Dendritic cell treated with granulocyte-macrophage colony-stimulating factor and Interleukin-4, amounts not matched to agents 40 ng/mL and 50 ng/mL, for 4 days (primary cell): ENCODE measurements at regions not wholly inside any gene's neighbourhood (a gene's known extent, or its start where the extent isn't known, plus 50 kb on each side); places are given as distances from the start of the nearest gene placed in this dataset.

ENCODE experiments used
- H3K27ac Mint-ChIP-seq: one replicate; pipeline ENCODE4 v1.8.0; 2022; ENCODE audit warnings: mild to moderate bottlenecking, mixed read lengths
- H3K27me3 Mint-ChIP-seq: one replicate; pipeline ENCODE4 v1.8.0; 2022; ENCODE audit warnings: mild to moderate bottlenecking, mixed read lengths
- H3K36me3 Mint-ChIP-seq: one replicate; pipeline ENCODE4 v1.8.0; 2022; ENCODE audit warnings: low read depth, mixed read lengths
- H3K4me1 Mint-ChIP-seq: one replicate; pipeline ENCODE4 v1.8.0; 2022; ENCODE audit warnings: low read depth, mixed read lengths
- H3K4me3 Mint-ChIP-seq: one replicate; pipeline ENCODE4 v1.8.0; 2022; ENCODE audit warnings: mild to moderate bottlenecking, moderate library complexity, mixed read lengths
- H3K9me3 Mint-ChIP-seq: one replicate; pipeline ENCODE4 v1.8.0; 2022; ENCODE audit warnings: mixed read lengths
- intact Hi-C: fragments of 100-400 bp; cut with micrococcal nuclease; formaldehyde crosslinking; loops from one replicate; pipeline ENCODE4 v1.15.0; 2022

- H3K36me3 Mint-ChIP-seq, result no peaks in the 10 kb centered on the region
- no peak overlapping the region for H3K27ac Mint-ChIP-seq
- no peaks in the 10 kb centered on the region for H3K27me3 Mint-ChIP-seq
- intact Hi-C loops, result no loop called here
- H3K4me1 Mint-ChIP-seq, result no peaks in the 10 kb centered on the region
- H3K4me3 Mint-ChIP-seq, result no peak overlapping the region
- peaks cover 34% of the 10 kb centered on the region for H3K9me3 Mint-ChIP-seq
Observed at GRCh38 chr1:118785246-118785645, 202.9 kb downstream of the TBX15 start.

- no peak overlapping the region for H3K4me3 Mint-ChIP-seq
- H3K4me1 Mint-ChIP-seq, result no peaks in the 10 kb centered on the region
- peaks cover 21% of the 10 kb centered on the region for H3K9me3 Mint-ChIP-seq
- H3K27ac Mint-ChIP-seq, result no peak overlapping the region
- H3K27me3 Mint-ChIP-seq, result no peaks in the 10 kb centered on the region
- intact Hi-C loops, result no loop called here
- no peaks in the 10 kb centered on the region for H3K36me3 Mint-ChIP-seq
Observed at GRCh38 chr1:118783095-118783758, 204.9 kb downstream of the TBX15 start.

DNA sequence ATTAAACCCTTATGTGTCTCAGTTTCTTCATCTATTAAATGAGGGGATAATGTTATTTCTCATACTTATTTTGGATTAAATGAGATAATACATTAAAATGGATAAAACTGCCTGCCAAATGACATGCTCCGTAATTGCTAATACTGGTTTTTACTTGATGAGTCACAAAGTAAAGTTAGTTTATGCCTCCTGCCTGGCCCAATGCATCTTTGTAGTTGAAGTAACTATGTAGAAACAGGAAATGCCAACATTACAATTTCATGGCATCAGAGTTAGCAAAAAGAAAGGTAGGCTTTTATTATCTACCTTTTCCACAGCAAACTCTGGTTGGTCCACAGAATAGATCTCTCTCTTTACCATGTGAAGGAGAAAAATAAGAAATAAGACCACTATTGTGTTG is 214.5 kb downstream of the TBX15 start:
- H3K4me1 Mint-ChIP-seq, result no peaks in the 10 kb centered on the region
- no peaks in the 10 kb centered on the region for H3K27me3 Mint-ChIP-seq

DNA sequence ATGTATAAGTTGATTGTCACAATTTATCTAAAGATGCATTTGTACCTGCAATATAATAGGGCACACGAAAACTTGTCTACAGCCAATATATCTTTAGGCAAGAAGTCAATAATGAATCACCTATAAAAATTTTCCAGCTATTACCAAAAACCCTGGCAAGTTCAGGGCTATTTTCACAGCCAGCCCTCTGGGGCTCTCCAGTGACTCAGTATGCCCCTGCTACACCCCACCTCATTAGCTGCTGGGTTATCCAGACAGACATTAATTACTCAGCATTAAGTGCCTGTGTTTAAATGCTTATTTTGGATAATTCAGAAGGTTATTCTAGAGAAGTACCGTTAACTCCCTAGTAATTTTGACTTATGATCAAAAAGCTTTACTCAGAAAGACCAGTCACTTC is 220.2 kb downstream of the TBX15 start:
- intact Hi-C loops, result no loop called here
- Mint-ChIP-seq H3K27me3 (no peaks in the 10 kb centered on the region), H3K27ac (no peak overlapping the region), H3K9me3 (peaks cover 26% of the 10 kb centered on the region), H3K36me3 (no peaks in the 10 kb centered on the region), H3K4me3 (no peak overlapping the region), H3K4me1 (no peaks in the 10 kb centered on the region)

More for the DNA sequence above, 214.5 kb downstream of the TBX15 start:
- intact Hi-C loops, result no loop called here
- Mint-ChIP-seq H3K36me3 (no peaks in the 10 kb centered on the region), H3K4me3 (no peak overlapping the region), H3K27ac (no peak overlapping the region), H3K9me3 (peaks cover 22% of the 10 kb centered on the region)

DNA sequence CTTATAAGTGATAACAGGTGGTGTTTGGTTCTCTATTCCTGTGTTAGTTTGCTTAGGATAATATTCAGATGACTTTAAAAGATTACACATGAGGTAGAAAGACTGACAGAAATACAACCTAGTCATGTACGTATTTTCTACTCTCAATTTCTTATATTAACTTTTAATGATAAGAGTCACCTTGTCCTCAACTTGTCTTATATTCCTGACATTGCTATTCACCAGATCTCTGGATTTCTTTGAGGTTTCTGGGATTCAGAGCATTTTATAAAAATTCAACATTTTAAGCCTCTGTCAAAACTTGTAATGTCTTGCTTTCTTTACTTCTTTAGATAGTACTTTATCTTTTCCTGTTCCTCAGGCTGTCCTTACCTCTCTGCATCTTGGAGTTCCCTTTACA is 234.2 kb downstream of the TBX15 start:
- intact Hi-C loops, result no loop called here
- H3K4me1 Mint-ChIP-seq, result no peaks in the 10 kb centered on the region
- H3K36me3 Mint-ChIP-seq, result no peaks in the 10 kb centered on the region
- H3K27me3 Mint-ChIP-seq, result no peaks in the 10 kb centered on the region
- no peak overlapping the region for H3K27ac Mint-ChIP-seq
- H3K4me3 Mint-ChIP-seq, result no peak overlapping the region
- H3K9me3 Mint-ChIP-seq, result no peaks in the 10 kb centered on the region

- intact Hi-C loops, result no loop called here
- Mint-ChIP-seq H3K4me1 (no peaks in the 10 kb centered on the region), H3K4me3 (no peak overlapping the region), H3K27ac (no peak overlapping the region), H3K27me3 (no peaks in the 10 kb centered on the region), H3K36me3 (no peaks in the 10 kb centered on the region), H3K9me3 (peaks cover 10% of the 10 kb centered on the region)
Observed at GRCh38 chr1:118751166-118751565, 237.0 kb downstream of the TBX15 start.

- intact Hi-C loops, result no loop called here
- H3K27ac Mint-ChIP-seq, result no peak overlapping the region
- peaks cover 10% of the 10 kb centered on the region for H3K9me3 Mint-ChIP-seq
- H3K4me1 Mint-ChIP-seq, result no peaks in the 10 kb centered on the region
- no peak overlapping the region for H3K4me3 Mint-ChIP-seq
- H3K36me3 Mint-ChIP-seq, result no peaks in the 10 kb centered on the region
- no peaks in the 10 kb centered on the region for H3K27me3 Mint-ChIP-seq
Observed at GRCh38 chr1:118744420-118744819, 243.7 kb downstream of the TBX15 start.

- Mint-ChIP-seq H3K4me1 (no peaks in the 10 kb centered on the region), H3K4me3 (no peak overlapping the region), H3K27ac (no peak overlapping the region), H3K9me3 (no peaks in the 10 kb centered on the region), H3K36me3 (no peaks in the 10 kb centered on the region), H3K27me3 (no peaks in the 10 kb centered on the region)
- intact Hi-C loops, result no loop called here
Observed at GRCh38 chr1:118739501-118739900, 248.6 kb downstream of the TBX15 start.

- Mint-ChIP-seq H3K27me3 (no peaks in the 10 kb centered on the region), H3K4me1 (no peaks in the 10 kb centered on the region), H3K9me3 (no peaks in the 10 kb centered on the region), H3K4me3 (no peak overlapping the region), H3K36me3 (no peaks in the 10 kb centered on the region), H3K27ac (no peak overlapping the region)
- intact Hi-C loops, result no loop called here
Observed at GRCh38 chr1:118736322-118736721, 251.8 kb downstream of the TBX15 start.

- intact Hi-C loops, result no loop called here
- Mint-ChIP-seq H3K27me3 (no peaks in the 10 kb centered on the region), H3K9me3 (peaks cover 7% of the 10 kb centered on the region), H3K4me3 (no peak overlapping the region), H3K27ac (no peak overlapping the region), H3K4me1 (no peaks in the 10 kb centered on the region), H3K36me3 (no peaks in the 10 kb centered on the region)
Observed at GRCh38 chr1:118717893-118718292, 270.2 kb downstream of the TBX15 start.

- Mint-ChIP-seq H3K4me1 (no peaks in the 10 kb centered on the region), H3K9me3 (peaks cover 13% of the 10 kb centered on the region), H3K27ac (no peak overlapping the region), H3K4me3 (no peak overlapping the region), H3K36me3 (no peaks in the 10 kb centered on the region), H3K27me3 (no peaks in the 10 kb centered on the region)
- intact Hi-C loops, result no loop called here
Observed at GRCh38 chr1:118716775-118717174, 271.4 kb downstream of the TBX15 start.

DNA sequence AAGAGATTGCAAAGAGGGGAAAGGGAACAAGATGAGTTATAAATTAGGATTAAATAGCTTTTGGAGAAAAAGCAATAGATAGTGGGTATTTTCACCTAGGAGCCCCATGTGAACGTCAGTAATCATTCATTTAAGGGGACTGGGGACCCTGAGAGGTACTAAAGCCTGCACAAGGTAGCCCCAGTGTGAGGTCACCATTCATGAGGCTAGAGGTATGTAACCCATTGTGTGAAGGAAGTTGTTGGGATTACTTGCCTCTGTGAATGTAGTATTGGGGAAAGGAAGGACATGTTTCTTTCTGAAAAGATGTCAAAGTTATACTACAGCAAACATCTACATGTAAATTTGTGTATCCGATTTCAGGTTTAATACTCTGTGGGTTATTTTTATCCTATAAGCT is 276.8 kb downstream of the TBX15 start:
- no peaks in the 10 kb centered on the region for H3K36me3 Mint-ChIP-seq
- peaks cover 26% of the 10 kb centered on the region for H3K9me3 Mint-ChIP-seq
- no peaks in the 10 kb centered on the region for H3K4me1 Mint-ChIP-seq
- intact Hi-C loops, result no loop called here
- no peak overlapping the region for H3K4me3 Mint-ChIP-seq
- H3K27me3 Mint-ChIP-seq, result no peaks in the 10 kb centered on the region
- no peak overlapping the region for H3K27ac Mint-ChIP-seq

DNA sequence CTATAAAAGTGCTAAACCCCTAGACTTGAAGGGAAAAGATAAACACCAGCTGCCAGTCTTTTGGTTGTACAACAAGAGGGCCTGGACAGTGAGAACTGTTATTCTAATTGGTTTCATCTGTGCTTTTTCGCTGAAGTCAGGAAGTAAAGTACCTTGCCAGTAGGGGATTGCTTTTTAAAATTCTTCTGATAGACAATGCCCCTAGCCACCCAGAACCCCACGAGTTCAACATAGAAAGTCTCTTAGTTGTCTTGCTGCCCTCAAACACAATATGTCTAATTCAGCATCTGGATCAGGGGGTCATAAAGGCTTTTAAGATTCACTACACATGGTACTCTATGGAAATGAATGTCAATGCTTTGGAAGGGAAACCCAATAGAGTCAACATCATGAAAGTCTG is 289.2 kb downstream of the TBX15 start:
- intact Hi-C loops, result no loop called here
- Mint-ChIP-seq H3K9me3 (peaks cover 14% of the 10 kb centered on the region), H3K4me3 (no peak overlapping the region), H3K27ac (no peak overlapping the region), H3K27me3 (no peaks in the 10 kb centered on the region), H3K4me1 (no peaks in the 10 kb centered on the region), H3K36me3 (no peaks in the 10 kb centered on the region)

GRCh38 chr1:118692143-118692542 is 296.0 kb downstream of the TBX15 start:
- Mint-ChIP-seq H3K27ac (no peak overlapping the region), H3K4me3 (no peak overlapping the region), H3K36me3 (no peaks in the 10 kb centered on the region), H3K4me1 (no peaks in the 10 kb centered on the region), H3K9me3 (peaks cover 20% of the 10 kb centered on the region), H3K27me3 (no peaks in the 10 kb centered on the region)
- intact Hi-C loops, result no loop called here

GRCh38 chr1:118688891-118689290 is 299.3 kb downstream of the TBX15 start:
- Mint-ChIP-seq H3K36me3 (no peaks in the 10 kb centered on the region), H3K27me3 (no peaks in the 10 kb centered on the region), H3K9me3 (peaks cover 13% of the 10 kb centered on the region), H3K4me3 (no peak overlapping the region), H3K27ac (no peak overlapping the region), H3K4me1 (no peaks in the 10 kb centered on the region)
- intact Hi-C loops, result no loop called here
